ENCODE measurements at regions not wholly inside any gene's neighbourhood (a gene's known extent, or its start where the extent isn't known, plus 50 kb on each side); places are given as distances from the start of the nearest gene placed in this dataset.

DNA sequence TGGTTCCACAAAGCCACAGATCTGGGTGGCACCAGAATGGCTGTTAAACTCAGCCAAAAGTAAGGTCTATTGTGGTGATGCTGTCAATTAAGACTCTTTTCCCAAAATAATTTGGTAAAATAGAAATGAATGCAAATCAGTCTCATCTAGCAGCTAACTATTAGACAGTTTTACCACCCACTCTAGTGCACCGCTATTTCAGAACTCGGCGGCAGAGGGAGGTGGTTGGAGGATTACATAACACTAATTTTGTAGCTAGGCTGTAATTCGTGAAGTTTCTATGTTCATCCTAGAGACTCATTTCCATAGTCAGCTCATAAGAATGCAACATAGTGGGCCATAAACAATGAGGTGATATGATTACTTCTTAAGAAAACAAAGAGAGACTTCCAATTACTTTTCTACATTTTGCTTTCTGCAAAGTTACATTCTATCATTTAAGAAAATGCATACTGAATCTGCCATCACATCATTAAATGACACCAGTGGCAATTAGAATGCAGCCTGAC, 413.8 kb downstream of the FBXO15 start:
- ATAC-seq = no peak
- H3K4me1 Mint-ChIP-seq = no peaks in the 10 kb centered on the region
- WGBS (ENCODE audit: insufficient coverage) = 92% methylated on average over 3 of the region's 4 CpGs
- TF ChIP-seq, protein P1, sequence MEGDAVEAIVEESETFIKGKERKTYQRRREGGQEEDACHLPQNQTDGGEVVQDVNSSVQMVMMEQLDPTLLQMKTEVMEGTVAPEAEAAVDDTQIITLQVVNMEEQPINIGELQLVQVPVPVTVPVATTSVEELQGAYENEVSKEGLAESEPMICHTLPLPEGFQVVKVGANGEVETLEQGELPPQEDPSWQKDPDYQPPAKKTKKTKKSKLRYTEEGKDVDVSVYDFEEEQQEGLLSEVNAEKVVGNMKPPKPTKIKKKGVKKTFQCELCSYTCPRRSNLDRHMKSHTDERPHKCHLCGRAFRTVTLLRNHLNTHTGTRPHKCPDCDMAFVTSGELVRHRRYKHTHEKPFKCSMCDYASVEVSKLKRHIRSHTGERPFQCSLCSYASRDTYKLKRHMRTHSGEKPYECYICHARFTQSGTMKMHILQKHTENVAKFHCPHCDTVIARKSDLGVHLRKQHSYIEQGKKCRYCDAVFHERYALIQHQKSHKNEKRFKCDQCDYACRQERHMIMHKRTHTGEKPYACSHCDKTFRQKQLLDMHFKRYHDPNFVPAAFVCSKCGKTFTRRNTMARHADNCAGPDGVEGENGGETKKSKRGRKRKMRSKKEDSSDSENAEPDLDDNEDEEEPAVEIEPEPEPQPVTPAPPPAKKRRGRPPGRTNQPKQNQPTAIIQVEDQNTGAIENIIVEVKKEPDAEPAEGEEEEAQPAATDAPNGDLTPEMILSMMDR (IDR thresholded peaks at IDR 0.05) = no peak
- H3K27me3 ChIP-seq (ENCODE audit: control insufficient read depth, insufficient read depth, low read length) = no peaks in the 10 kb centered on the region
- H3K4me1 ChIP-seq (ENCODE audit: control insufficient read depth, insufficient read depth, low read length) = no peaks in the 10 kb centered on the region
- H3K4me3 Mint-ChIP-seq = no peak overlapping the region
- H3K27ac Mint-ChIP-seq = no peak overlapping the region
- intact Hi-C loops (cut with micrococcal nuclease) = no loop called here
- H3K27me3 Mint-ChIP-seq (ENCODE audit: low read depth in 2 of 2) = no peaks in the 10 kb centered on the region
- H3K36me3 ChIP-seq (ENCODE audit: control insufficient read depth, insufficient read depth, low read length) = no peaks in the 10 kb centered on the region
- DNase-seq = no peak
- H3K36me3 Mint-ChIP-seq = no peaks in the 10 kb centered on the region
- H3K9me3 Mint-ChIP-seq = peaks cover 18 to 20% of the 10 kb centered on the region in 2 donors
- no peaks in the 10 kb centered on the region for H3K9me3 ChIP-seq (ENCODE audit: control insufficient read depth, insufficient read depth, low read length)
- no peak overlapping the region for H3K4me3 ChIP-seq (ENCODE audit: low read length)
- no peak overlapping the region for H3K27ac ChIP-seq (ENCODE audit: low read length)

- Mint-ChIP-seq H3K36me3 (no peaks in the 10 kb centered on the region), H3K4me3 (no peak overlapping the region), H3K27ac (no peak overlapping the region), H3K27me3 (ENCODE audit: low read depth in 2 of 2) (no peaks in the 10 kb centered on the region), H3K4me1 (no peaks in the 10 kb centered on the region), H3K9me3 (peaks cover 16 to 17% of the 10 kb centered on the region in 2 donors)
- no peaks in the 10 kb centered on the region for H3K4me1 ChIP-seq (ENCODE audit: control insufficient read depth, insufficient read depth, low read length)
- TF ChIP-seq, protein P1 (IDR thresholded peaks at IDR 0.05) = no peak
- ATAC-seq = no peak
- intact Hi-C loops (cut with micrococcal nuclease) = no loop called here
- WGBS (ENCODE audit: insufficient coverage) = 83% methylated on average over 3 of the region's 4 CpGs
- H3K9me3 ChIP-seq (ENCODE audit: control insufficient read depth, insufficient read depth, low read length) = no peaks in the 10 kb centered on the region
- no peak overlapping the region for H3K4me3 ChIP-seq (ENCODE audit: low read length)
- H3K27ac ChIP-seq (ENCODE audit: low read length) = no peak overlapping the region
- H3K27me3 ChIP-seq (ENCODE audit: control insufficient read depth, insufficient read depth, low read length) = no peaks in the 10 kb centered on the region
- no peak for DNase-seq
- no peaks in the 10 kb centered on the region for H3K36me3 ChIP-seq (ENCODE audit: control insufficient read depth, insufficient read depth, low read length)
Measured at GRCh38 chr18:73733376-73733775, 414.3 kb downstream of the FBXO15 start.

- Histone ChIP-seq H3K9me3 (ENCODE audit: control insufficient read depth, insufficient read depth, low read length) (no peaks in the 10 kb centered on the region), H3K36me3 (ENCODE audit: control insufficient read depth, insufficient read depth, low read length) (no peaks in the 10 kb centered on the region), H3K27ac (ENCODE audit: low read length) (no peak overlapping the region), H3K4me3 (ENCODE audit: low read length) (no peak overlapping the region), H3K4me1 (ENCODE audit: control insufficient read depth, insufficient read depth, low read length) (no peaks in the 10 kb centered on the region), H3K27me3 (ENCODE audit: control insufficient read depth, insufficient read depth, low read length) (no peaks in the 10 kb centered on the region)
- H3K36me3 Mint-ChIP-seq = no peaks in the 10 kb centered on the region
- ATAC-seq (no peak), DNase-seq (no peak)
- H3K4me1 Mint-ChIP-seq = no peaks in the 10 kb centered on the region
- peaks cover 9 to 16% of the 10 kb centered on the region in 2 donors for H3K9me3 Mint-ChIP-seq
- no peak overlapping the region for H3K27ac Mint-ChIP-seq
- TF ChIP-seq, protein P1 (IDR thresholded peaks at IDR 0.05) = no peak
- H3K4me3 Mint-ChIP-seq = no peak overlapping the region
- intact Hi-C loops (cut with micrococcal nuclease) = no loop called here
- WGBS (ENCODE audit: insufficient coverage) = 69% methylated on average over 2 of the region's 2 CpGs
- H3K27me3 Mint-ChIP-seq (ENCODE audit: low read depth in 2 of 2) = no peaks in the 10 kb centered on the region
Measured at GRCh38 chr18:73728657-73729056, 419.0 kb downstream of the FBXO15 start.

GRCh38 chr18:73724958-73725357, 422.7 kb downstream of the FBXO15 start:
- Histone ChIP-seq H3K4me3 (ENCODE audit: low read length) (no peak overlapping the region), H3K4me1 (ENCODE audit: control insufficient read depth, insufficient read depth, low read length) (no peaks in the 10 kb centered on the region), H3K36me3 (ENCODE audit: control insufficient read depth, insufficient read depth, low read length) (no peaks in the 10 kb centered on the region), H3K27me3 (ENCODE audit: control insufficient read depth, insufficient read depth, low read length) (no peaks in the 10 kb centered on the region), H3K9me3 (ENCODE audit: control insufficient read depth, insufficient read depth, low read length) (no peaks in the 10 kb centered on the region), H3K27ac (ENCODE audit: low read length) (no peak overlapping the region)
- no peaks in the 10 kb centered on the region for H3K36me3 Mint-ChIP-seq
- TF ChIP-seq, protein P1 (IDR thresholded peaks at IDR 0.05) = no peak
- ATAC-seq (no peak), DNase-seq (no peak)
- H3K4me1 Mint-ChIP-seq = no peaks in the 10 kb centered on the region
- no peak overlapping the region for H3K27ac Mint-ChIP-seq
- H3K27me3 Mint-ChIP-seq (ENCODE audit: low read depth in 2 of 2) = no peaks in the 10 kb centered on the region
- H3K9me3 Mint-ChIP-seq = peaks cover 2 to 7% of the 10 kb centered on the region in 2 donors
- intact Hi-C loops (cut with micrococcal nuclease) = no loop called here
- H3K4me3 Mint-ChIP-seq = no peak overlapping the region
